Breast epithelium (tissue), 3 donors: ENCODE measurements at regions not wholly inside any gene's neighbourhood (a gene's known extent, or its start where the extent isn't known, plus 50 kb on each side); places are given as distances from the start of the nearest gene placed in this dataset.

Experiments used
- CTCF ChIP-seq, 3 donors: fragments of 450-650 bp; IDR thresholded peaks; one replicate each; pipeline ENCODE4 v1.5.1; 2016 to 2017; ENCODE audit warnings: antibody characterized with exemption in 3 of 3, mild to moderate bottlenecking in 3 of 3, moderate library complexity in 3 of 3
- POLR2A ChIP-seq: fragments of 450-650 bp; IDR thresholded peaks from one replicate; pipeline ENCODE4 v1.6.1; 2016; ENCODE audit warnings: antibody characterized with exemption, mild to moderate bottlenecking, moderate library complexity

- TF ChIP-seq CTCF (IDR thresholded peaks at IDR 0.05) (no peak), POLR2A (no peak)
Measured at GRCh38 chr7:20545016-20545415, 70.5 kb upstream of the ABCB5 start.
